HEK293 (cell line): ENCODE measurements at regions not wholly inside any gene's neighbourhood (a gene's known extent, or its start where the extent isn't known, plus 50 kb on each side); places are given as distances from the start of the nearest gene placed in this dataset.

Source experiments
- KLF1 ChIP-seq: fragments of 450-650 bp; formaldehyde crosslinking; IDR thresholded peaks from 2 replicates; pipeline ENCODE4 v1.5.1; 2016; ENCODE audit warnings: missing biosample characterization, missing genetic modification characterization
- TF ChIP-seq, protein P1 (sequence below): fragments of 450-650 bp; formaldehyde crosslinking; IDR thresholded peaks from 2 replicates; pipeline ENCODE4 v1.5.1; 2016; ENCODE audit warnings: missing biosample characterization, missing genetic modification characterization

GRCh38 chr13:63393112-63393511 lies 1977.5 kb upstream of the PCDH20 start:
- no peak for TF ChIP-seq KLF1 (tag by site-specific recombination)
- TF ChIP-seq, protein P1, sequence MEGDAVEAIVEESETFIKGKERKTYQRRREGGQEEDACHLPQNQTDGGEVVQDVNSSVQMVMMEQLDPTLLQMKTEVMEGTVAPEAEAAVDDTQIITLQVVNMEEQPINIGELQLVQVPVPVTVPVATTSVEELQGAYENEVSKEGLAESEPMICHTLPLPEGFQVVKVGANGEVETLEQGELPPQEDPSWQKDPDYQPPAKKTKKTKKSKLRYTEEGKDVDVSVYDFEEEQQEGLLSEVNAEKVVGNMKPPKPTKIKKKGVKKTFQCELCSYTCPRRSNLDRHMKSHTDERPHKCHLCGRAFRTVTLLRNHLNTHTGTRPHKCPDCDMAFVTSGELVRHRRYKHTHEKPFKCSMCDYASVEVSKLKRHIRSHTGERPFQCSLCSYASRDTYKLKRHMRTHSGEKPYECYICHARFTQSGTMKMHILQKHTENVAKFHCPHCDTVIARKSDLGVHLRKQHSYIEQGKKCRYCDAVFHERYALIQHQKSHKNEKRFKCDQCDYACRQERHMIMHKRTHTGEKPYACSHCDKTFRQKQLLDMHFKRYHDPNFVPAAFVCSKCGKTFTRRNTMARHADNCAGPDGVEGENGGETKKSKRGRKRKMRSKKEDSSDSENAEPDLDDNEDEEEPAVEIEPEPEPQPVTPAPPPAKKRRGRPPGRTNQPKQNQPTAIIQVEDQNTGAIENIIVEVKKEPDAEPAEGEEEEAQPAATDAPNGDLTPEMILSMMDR (tag by site-specific recombination): no peak
